Suprapubic skin (tissue), 4 donors: ENCODE measurements at regions not wholly inside any gene's neighbourhood (a gene's known extent, or its start where the extent isn't known, plus 50 kb on each side); places are given as distances from the start of the nearest gene placed in this dataset.
A peak's percentile ranks its signal among the peaks of the same experiment; 100 is the strongest.

Source experiments
- DNase-seq, 2 donors: peaks; one replicate each; pipeline ENCODE4 v3.0.0-alpha.2; 2019; ENCODE audit warnings: low spot score in 2 of 2
- H3K27ac ChIP-seq: fragments of 200-600 bp; sonication (generic); one replicate; pipeline ENCODE4 v1.5.1; 2019
- H3K27me3 ChIP-seq: fragments of 200-600 bp; sonication (generic); one replicate; pipeline ENCODE4 v1.5.1; 2019
- H3K36me3 ChIP-seq: fragments of 200-600 bp; sonication (generic); one replicate; pipeline ENCODE4 v1.5.1; 2019
- H3K4me1 ChIP-seq: fragments of 200-600 bp; sonication (generic); one replicate; pipeline ENCODE4 v1.5.1; 2019
- H3K4me3 ChIP-seq: fragments of 200-600 bp; sonication (generic); one replicate; pipeline ENCODE4 v1.5.1; 2019; ENCODE audit warnings: mild to moderate bottlenecking
- H3K9me3 ChIP-seq: fragments of 200-600 bp; sonication (generic); one replicate; pipeline ENCODE4 v1.5.1; 2019
- EP300 ChIP-seq: sonication (generic); formaldehyde crosslinking; IDR thresholded peaks from one replicate; pipeline ENCODE4 v1.6.1; 2017; ENCODE audit warnings: antibody characterized with exemption
- POLR2A ChIP-seq, 2 donors: fragments of 450-650 bp; IDR thresholded peaks; one replicate each; pipeline ENCODE4 v1.6.1; 2017; ENCODE audit warnings: antibody characterized with exemption in 2 of 2, mild to moderate bottlenecking in 2 of 2, moderate library complexity in 2 of 2
- POLR2AphosphoS5 ChIP-seq, 3 donors: sonication (generic); formaldehyde crosslinking; IDR thresholded peaks; one replicate each; pipeline ENCODE4 v1.6.1; 2017; ENCODE audit warnings: antibody characterized with exemption in 3 of 3
- whole genome bisulfite sequencing: methylation state at CpG from one replicate; pipeline ENCODE4 v1.1.5; 2018; 5-methylcytosine and 5-hydroxymethylcytosine counted together
- TF ChIP-seq, protein P1 (sequence below), 2 donors: fragments of 200-600 bp in 1 of 2; fragments of 450-650 bp in 1 of 2; sonication (generic) in 1 of 2; IDR thresholded peaks; one replicate each; pipeline ENCODE4 v1.5.1; 2016 to 2019; ENCODE audit warnings: antibody characterized with exemption in 2 of 2, mild to moderate bottlenecking in 1 of 2, moderate library complexity in 1 of 2

DNA sequence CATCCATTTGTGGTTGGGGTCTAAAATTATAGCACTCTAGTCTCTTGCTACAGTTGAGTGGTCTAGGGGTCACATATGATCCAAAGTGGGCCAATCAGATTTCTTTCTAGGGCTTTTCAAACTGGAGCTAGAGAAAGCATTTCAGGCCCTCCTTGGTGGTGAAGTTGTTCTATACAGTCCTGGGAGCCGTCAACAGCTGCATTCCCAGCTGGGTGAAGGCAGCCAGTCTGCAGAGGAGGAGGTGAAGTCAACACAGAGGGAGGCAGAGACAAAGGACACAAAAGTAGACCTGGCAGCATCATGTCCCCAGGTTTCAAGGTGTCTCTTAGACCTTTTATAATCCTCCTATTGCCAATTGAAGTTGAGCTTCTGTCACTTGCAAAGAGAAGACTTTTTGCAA, 518.2 kb downstream of the BNC2 start:
- H3K27ac ChIP-seq = no peak overlapping the region
- TF ChIP-seq EP300 (no peak), POLR2AphosphoS5 (IDR thresholded peaks at IDR 0.05) (no peak), POLR2A (IDR thresholded peaks at IDR 0.05) (no peak)
- TF ChIP-seq, protein P1, sequence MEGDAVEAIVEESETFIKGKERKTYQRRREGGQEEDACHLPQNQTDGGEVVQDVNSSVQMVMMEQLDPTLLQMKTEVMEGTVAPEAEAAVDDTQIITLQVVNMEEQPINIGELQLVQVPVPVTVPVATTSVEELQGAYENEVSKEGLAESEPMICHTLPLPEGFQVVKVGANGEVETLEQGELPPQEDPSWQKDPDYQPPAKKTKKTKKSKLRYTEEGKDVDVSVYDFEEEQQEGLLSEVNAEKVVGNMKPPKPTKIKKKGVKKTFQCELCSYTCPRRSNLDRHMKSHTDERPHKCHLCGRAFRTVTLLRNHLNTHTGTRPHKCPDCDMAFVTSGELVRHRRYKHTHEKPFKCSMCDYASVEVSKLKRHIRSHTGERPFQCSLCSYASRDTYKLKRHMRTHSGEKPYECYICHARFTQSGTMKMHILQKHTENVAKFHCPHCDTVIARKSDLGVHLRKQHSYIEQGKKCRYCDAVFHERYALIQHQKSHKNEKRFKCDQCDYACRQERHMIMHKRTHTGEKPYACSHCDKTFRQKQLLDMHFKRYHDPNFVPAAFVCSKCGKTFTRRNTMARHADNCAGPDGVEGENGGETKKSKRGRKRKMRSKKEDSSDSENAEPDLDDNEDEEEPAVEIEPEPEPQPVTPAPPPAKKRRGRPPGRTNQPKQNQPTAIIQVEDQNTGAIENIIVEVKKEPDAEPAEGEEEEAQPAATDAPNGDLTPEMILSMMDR (IDR thresholded peaks at IDR 0.05) = no peak

DNA sequence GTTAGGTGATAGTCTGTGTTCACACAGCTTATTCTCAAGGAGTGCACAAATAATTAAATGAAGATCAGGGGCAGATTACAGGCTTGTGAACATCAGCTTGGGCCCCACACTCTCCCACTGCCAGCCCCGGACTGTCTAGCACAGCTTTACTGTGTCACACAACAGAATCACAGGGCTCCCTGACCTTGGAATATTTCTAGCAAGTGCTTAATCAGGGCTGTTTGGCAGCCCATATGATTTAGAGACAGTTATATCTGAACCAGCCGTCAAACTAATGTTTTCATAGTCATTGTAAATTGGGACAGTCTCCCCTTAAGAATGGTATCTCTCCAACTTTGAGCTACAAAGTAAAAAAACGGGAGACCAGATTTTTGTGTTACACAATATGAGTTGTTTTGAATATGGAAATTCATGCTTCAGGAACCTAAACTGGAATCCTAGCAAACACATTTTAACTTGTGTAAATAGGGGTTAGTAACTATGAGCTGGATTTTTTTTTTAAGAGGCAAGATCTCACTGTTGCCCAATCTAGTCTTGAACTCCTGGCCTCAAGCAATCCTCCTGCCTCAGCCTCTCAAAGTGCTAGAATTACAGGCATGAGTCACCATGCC, 517.6 kb downstream of the BNC2 start:
- WGBS = 65% methylated on average over 3 of the region's 3 CpGs
- no peaks in the 10 kb centered on the region for H3K9me3 ChIP-seq
- no peaks in the 10 kb centered on the region for H3K36me3 ChIP-seq
- DNase-seq = no peak
- TF ChIP-seq, protein P1 (IDR thresholded peaks at IDR 0.05) = no peak
- TF ChIP-seq POLR2A (IDR thresholded peaks at IDR 0.05) = no peak
- TF ChIP-seq POLR2AphosphoS5 (IDR thresholded peaks at IDR 0.05) = no peak
- H3K27ac ChIP-seq = no peak overlapping the region
- H3K4me1 ChIP-seq = no peaks in the 10 kb centered on the region
- no peak overlapping the region for H3K4me3 ChIP-seq
- no peaks in the 10 kb centered on the region for H3K27me3 ChIP-seq

More for the DNA sequence above, 518.2 kb downstream of the BNC2 start:
- H3K27me3 ChIP-seq = no peaks in the 10 kb centered on the region
- no peaks in the 10 kb centered on the region for H3K9me3 ChIP-seq
- H3K4me1 ChIP-seq = no peaks in the 10 kb centered on the region
- WGBS = 94% methylated on average over 1 of the region's 1 CpG
- DNase-seq = no peak
- H3K4me3 ChIP-seq = no peak overlapping the region
- no peaks in the 10 kb centered on the region for H3K36me3 ChIP-seq

DNA sequence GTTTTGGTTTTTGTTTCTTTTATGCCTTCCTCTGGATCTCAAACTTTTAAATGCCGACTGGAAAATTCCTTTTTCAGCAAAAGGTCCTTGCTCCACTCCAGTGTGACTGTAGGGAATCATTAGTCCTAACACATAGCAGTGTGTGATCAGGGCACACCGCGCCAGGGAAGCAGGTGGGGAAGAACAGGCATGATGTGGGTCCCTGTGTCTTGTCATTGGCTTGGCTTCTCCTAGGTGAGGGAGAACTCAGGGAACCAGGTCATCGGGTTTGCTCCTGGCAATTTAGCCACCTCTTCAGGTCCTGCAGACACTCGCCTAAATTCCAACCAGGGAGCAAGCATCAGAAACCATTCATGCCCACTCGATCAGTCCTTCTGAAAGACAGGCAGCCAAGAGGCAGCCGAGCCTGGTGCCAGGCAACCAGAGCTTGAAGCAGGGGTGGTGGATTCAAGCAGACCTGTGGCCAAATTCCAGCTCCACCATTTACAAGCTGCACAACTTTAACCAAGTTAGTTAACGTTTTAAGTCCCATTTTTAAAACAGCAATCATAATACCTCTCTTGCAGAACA, 514.2 kb downstream of the BNC2 start:
- TF ChIP-seq POLR2AphosphoS5 (IDR thresholded peaks at IDR 0.05) = no peak
- TF ChIP-seq POLR2A (IDR thresholded peaks at IDR 0.05) = no peak
- no peak for TF ChIP-seq EP300
- TF ChIP-seq, protein P1 (IDR thresholded peaks at IDR 0.05) = no peak
- H3K36me3 ChIP-seq = no peaks in the 10 kb centered on the region
- H3K9me3 ChIP-seq = no peaks in the 10 kb centered on the region
- no peaks in the 10 kb centered on the region for H3K27me3 ChIP-seq
- no peaks in the 10 kb centered on the region for H3K4me1 ChIP-seq
- 91% methylated on average over 6 of the region's 8 CpGs for WGBS
- DNase-seq = peak in 1 of 2 donors; percentile 16
- no peak overlapping the region for H3K4me3 ChIP-seq
- H3K27ac ChIP-seq = no peak overlapping the region

DNA sequence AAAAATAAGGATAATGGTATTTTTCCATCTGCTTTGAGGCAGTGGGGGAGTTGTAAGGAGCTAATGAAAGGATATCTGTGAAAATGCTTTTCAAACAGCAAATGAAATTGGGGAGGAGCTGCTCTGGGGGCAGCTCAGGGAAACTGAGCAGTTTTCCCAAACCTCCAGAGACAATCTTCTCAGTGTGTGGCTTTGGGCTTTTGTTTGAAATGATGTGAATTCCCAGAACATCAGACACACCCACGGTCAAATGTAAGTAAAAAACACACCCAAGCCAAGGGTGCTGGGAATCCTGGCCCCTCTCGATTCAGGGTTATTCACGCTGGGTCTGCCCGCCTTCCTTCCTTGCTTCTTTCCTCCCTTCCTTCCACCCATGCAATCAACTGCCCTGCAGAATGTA, 512.6 kb downstream of the BNC2 start:
- WGBS = 90% methylated on average over 4 of the region's 4 CpGs
- TF ChIP-seq POLR2AphosphoS5 (IDR thresholded peaks at IDR 0.05) = no peak
- TF ChIP-seq POLR2A (IDR thresholded peaks at IDR 0.05) = no peak
- TF ChIP-seq EP300 = no peak
- TF ChIP-seq, protein P1 (IDR thresholded peaks at IDR 0.05) = no peak
- no peaks in the 10 kb centered on the region for H3K4me1 ChIP-seq
- DNase-seq = peak in 1 of 2 donors; percentile 3
- H3K4me3 ChIP-seq = no peak overlapping the region
- no peaks in the 10 kb centered on the region for H3K36me3 ChIP-seq
- no peaks in the 10 kb centered on the region for H3K27me3 ChIP-seq
- H3K9me3 ChIP-seq = no peaks in the 10 kb centered on the region
- H3K27ac ChIP-seq = no peak overlapping the region

DNA sequence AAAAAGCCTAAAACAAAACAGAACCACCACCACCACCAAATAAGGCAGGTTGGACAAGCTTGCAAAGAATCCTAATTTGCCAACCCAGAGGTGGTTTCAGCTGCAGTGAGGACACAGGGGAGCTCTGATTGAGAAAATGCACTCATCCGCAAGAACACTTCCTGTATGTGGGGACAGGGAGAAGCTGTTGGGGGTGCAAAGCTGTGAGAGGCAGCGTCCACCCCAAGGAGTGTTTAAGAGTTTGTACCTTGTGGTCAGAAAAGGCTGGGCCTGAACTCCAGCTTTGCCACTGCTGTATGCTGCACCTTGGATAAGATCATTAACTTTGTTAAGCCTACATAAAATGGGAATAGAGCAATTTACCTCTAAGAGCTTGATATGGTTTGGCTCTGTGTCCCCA, 511.7 kb downstream of the BNC2 start:
- Histone ChIP-seq H3K36me3 (no peaks in the 10 kb centered on the region), H3K27ac (no peak overlapping the region), H3K4me3 (no peak overlapping the region), H3K9me3 (no peaks in the 10 kb centered on the region), H3K27me3 (no peaks in the 10 kb centered on the region), H3K4me1 (no peaks in the 10 kb centered on the region)
- WGBS = 100% methylated on average over 2 of the region's 2 CpGs
- no peak for TF ChIP-seq POLR2AphosphoS5 (IDR thresholded peaks at IDR 0.05)
- TF ChIP-seq, protein P1 (IDR thresholded peaks at IDR 0.05) = no peak
- no peak for TF ChIP-seq EP300
- no peak for TF ChIP-seq POLR2A (IDR thresholded peaks at IDR 0.05)
- peak in 1 of 2 donors; percentile 56 for DNase-seq
